ENCODE measurements at regions not wholly inside any gene's neighbourhood (a gene's known extent, or its start where the extent isn't known, plus 50 kb on each side); places are given as distances from the start of the nearest gene placed in this dataset.

DNA sequence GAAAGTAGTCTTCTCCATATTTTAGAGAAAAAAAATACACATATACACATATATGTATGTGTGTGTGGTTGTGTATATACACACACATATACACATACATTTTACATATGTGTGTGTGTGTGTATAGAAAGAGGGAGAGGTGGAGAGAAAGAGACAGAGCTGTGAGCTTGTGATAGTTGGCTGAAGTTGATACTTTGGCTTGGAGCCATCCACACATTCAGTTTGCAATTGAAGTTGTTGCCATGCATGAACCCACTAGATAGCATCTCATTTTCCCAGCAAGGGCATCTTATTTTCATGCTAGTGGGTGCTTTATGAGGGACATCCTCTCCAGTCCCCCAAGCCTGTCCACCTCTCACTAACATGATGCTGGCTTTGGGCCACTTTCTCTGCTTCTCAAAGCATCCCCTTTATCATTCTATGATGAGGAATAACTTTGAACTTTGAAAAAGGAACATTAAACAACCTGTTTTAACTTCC, 228.6 kb downstream of the ZNF621 start:
- ATAC-seq (no peak), FAIRE-seq (no peak), DNase-seq (ENCODE audit: extremely low read depth in 1 of 4, low spot score in 3 of 4) (no peak)
- no peaks in the 10 kb centered on the region for H3K4me1 ChIP-seq (replicated peaks in 1 of 2; ENCODE audit: control insufficient read depth in 2 of 2, insufficient read depth in 2 of 2, low read length in 2 of 2)
- H3K27ac ChIP-seq (ENCODE audit: extremely low read depth, low read depth, low read length), result no peak overlapping the region
- H3K4me2 ChIP-seq (ENCODE audit: insufficient read depth, low read length), result no peak overlapping the region
- in situ Hi-C loops (cut with MboI) (no loop called here), intact Hi-C loops (cut with micrococcal nuclease) (no loop called here)
- H3K4me3 ChIP-seq, result no peak overlapping the region
- POLR2A ChIA-PET, result no interaction called here
- H3K9me1 ChIP-seq (ENCODE audit: control insufficient read depth, insufficient read depth, low read length), result no peaks in the 10 kb centered on the region
- CTCF ChIA-PET (ENCODE audit: low intra/inter-chr PET ratio), result no interaction called here
- no TSS peak for BruUV-seq (replicated peaks)
- no peaks in the 10 kb centered on the region for H4K20me1 ChIP-seq (replicated peaks; ENCODE audit: control insufficient read depth, insufficient read depth, low read length)
- H3K9me3 ChIP-seq (replicated peaks; ENCODE audit: control insufficient read depth, insufficient read depth, low read depth, low read length), result no peaks in the 10 kb centered on the region
- no peak overlapping the region for H2AFZ ChIP-seq (ENCODE audit: low read depth, low read length)
- no peak overlapping the region for H3K9ac ChIP-seq (ENCODE audit: insufficient read depth in 1 of 2, low read depth in 2 of 2, low read length in 2 of 2)
- no peaks in the 10 kb centered on the region for H3K79me2 ChIP-seq (ENCODE audit: control insufficient read depth, insufficient read depth, low read length)
- TF ChIP-seq ZNF174 (CRISPR knock-in tag; IDR thresholded peaks at IDR 0.05), result no peak
- TF ChIP-seq STAG1 (CRISPR knock-in tag; IDR thresholded peaks at IDR 0.05; ENCODE audit: borderline replicate concordance), result no peak
- TF ChIP-seq SMARCC2 (IDR thresholded peaks at IDR 0.05; ENCODE audit: low read depth), result no peak
- H3K36me3 ChIP-seq (ENCODE audit: control insufficient read depth, insufficient read depth, low read length), result no peaks in the 10 kb centered on the region
- peaks cover 0 to 12% of the 10 kb centered on the region in 2 experiments; a peak in 1 of 5 replicates for H3K27me3 ChIP-seq (ENCODE audit: control insufficient read depth in 2 of 2, insufficient read depth in 2 of 2, low read length in 2 of 2)

DNA sequence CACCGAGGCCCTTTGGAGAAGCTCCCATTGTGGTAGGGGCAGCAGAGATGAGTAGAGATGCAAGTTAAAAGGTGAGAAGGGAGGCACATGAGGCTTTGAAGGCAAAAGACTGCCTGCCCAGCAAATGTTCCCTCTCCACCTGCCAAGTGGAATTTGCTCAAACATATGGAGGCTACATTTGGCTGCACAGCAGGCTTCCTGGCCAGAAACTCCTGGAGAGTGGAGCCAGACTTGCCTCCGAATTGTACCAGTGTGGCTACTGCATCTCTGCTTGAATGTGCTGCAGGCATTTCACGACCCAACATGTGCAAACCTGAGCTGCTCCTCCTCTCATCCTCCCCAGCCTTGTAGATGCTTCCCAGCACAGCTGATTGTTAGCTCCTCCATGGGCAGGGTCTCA, 229.2 kb downstream of the ZNF621 start:
- Histone ChIP-seq H3K9me1 (ENCODE audit: control insufficient read depth, insufficient read depth, low read length) (no peaks in the 10 kb centered on the region), H3K9me3 (replicated peaks; ENCODE audit: control insufficient read depth, insufficient read depth, low read depth, low read length) (no peaks in the 10 kb centered on the region), H3K79me2 (ENCODE audit: control insufficient read depth, insufficient read depth, low read length) (no peaks in the 10 kb centered on the region), H3K27ac (ENCODE audit: extremely low read depth, low read depth, low read length) (no peak overlapping the region), H2AFZ (ENCODE audit: low read depth, low read length) (no peak overlapping the region), H3K4me3 (no peak overlapping the region), H3K4me1 (replicated peaks in 1 of 2; ENCODE audit: control insufficient read depth in 2 of 2, insufficient read depth in 2 of 2, low read length in 2 of 2) (no peaks in the 10 kb centered on the region), H3K9ac (ENCODE audit: insufficient read depth in 1 of 2, low read depth in 2 of 2, low read length in 2 of 2) (no peak overlapping the region), H3K36me3 (ENCODE audit: control insufficient read depth, insufficient read depth, low read length) (no peaks in the 10 kb centered on the region), H3K27me3 (ENCODE audit: control insufficient read depth in 2 of 2, insufficient read depth in 2 of 2, low read length in 2 of 2) (peaks cover 0 to 12% of the 10 kb centered on the region in 2 experiments; a peak in 1 of 5 replicates), H4K20me1 (replicated peaks; ENCODE audit: control insufficient read depth, insufficient read depth, low read length) (no peaks in the 10 kb centered on the region), H3K4me2 (ENCODE audit: insufficient read depth, low read length) (no peak overlapping the region)
- intact Hi-C loops (cut with micrococcal nuclease), result no loop called here
- ATAC-seq (no peak), DNase-seq (ENCODE audit: extremely low read depth in 1 of 4, low spot score in 3 of 4) (no peak), FAIRE-seq (no peak)
- CTCF ChIA-PET (ENCODE audit: low intra/inter-chr PET ratio), result no interaction called here
- WGBS (ENCODE audit: insufficient coverage, low coverage, missing lambda C conversion rate), result 3% methylated on average over 3 of the region's 3 CpGs
- POLR2A ChIA-PET, result no interaction called here
- in situ Hi-C loops (cut with MboI), result no loop called here
- no TSS peak for BruUV-seq (replicated peaks)
- TF ChIP-seq ZBTB7A (IDR thresholded peaks at IDR 0.05; ENCODE audit: borderline replicate concordance, control insufficient read depth, low read depth, low read length) (no peak), ZNF253 (CRISPR knock-in tag; conservative IDR thresholded peaks at IDR 0.05) (no peak), CHD1 (IDR thresholded peaks at IDR 0.05; ENCODE audit: low read length) (no peak), CAMTA2 (CRISPR knock-in tag; conservative IDR thresholded peaks at IDR 0.05) (no peak), ETS2 (tag; IDR thresholded peaks at IDR 0.05; ENCODE audit: borderline replicate concordance, poor library complexity, severe bottlenecking) (no peak), L3MBTL2 (IDR thresholded peaks at IDR 0.05) (no peak), MIER1 (IDR thresholded peaks at IDR 0.05; ENCODE audit: low read depth) (no peak)
- TF ChIP-seq, protein P1, sequence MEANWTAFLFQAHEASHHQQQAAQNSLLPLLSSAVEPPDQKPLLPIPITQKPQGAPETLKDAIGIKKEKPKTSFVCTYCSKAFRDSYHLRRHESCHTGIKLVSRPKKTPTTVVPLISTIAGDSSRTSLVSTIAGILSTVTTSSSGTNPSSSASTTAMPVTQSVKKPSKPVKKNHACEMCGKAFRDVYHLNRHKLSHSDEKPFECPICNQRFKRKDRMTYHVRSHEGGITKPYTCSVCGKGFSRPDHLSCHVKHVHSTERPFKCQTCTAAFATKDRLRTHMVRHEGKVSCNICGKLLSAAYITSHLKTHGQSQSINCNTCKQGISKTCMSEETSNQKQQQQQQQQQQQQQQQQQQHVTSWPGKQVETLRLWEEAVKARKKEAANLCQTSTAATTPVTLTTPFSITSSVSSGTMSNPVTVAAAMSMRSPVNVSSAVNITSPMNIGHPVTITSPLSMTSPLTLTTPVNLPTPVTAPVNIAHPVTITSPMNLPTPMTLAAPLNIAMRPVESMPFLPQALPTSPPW (CRISPR knock-in tag; IDR thresholded peaks at IDR 0.05), result no peak
- TF ChIP-seq, protein P2, sequence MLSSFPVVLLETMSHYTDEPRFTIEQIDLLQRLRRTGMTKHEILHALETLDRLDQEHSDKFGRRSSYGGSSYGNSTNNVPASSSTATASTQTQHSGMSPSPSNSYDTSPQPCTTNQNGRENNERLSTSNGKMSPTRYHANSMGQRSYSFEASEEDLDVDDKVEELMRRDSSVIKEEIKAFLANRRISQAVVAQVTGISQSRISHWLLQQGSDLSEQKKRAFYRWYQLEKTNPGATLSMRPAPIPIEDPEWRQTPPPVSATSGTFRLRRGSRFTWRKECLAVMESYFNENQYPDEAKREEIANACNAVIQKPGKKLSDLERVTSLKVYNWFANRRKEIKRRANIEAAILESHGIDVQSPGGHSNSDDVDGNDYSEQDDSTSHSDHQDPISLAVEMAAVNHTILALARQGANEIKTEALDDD (IDR thresholded peaks at IDR 0.05), result no peak
- TF ChIP-seq, protein P3, sequence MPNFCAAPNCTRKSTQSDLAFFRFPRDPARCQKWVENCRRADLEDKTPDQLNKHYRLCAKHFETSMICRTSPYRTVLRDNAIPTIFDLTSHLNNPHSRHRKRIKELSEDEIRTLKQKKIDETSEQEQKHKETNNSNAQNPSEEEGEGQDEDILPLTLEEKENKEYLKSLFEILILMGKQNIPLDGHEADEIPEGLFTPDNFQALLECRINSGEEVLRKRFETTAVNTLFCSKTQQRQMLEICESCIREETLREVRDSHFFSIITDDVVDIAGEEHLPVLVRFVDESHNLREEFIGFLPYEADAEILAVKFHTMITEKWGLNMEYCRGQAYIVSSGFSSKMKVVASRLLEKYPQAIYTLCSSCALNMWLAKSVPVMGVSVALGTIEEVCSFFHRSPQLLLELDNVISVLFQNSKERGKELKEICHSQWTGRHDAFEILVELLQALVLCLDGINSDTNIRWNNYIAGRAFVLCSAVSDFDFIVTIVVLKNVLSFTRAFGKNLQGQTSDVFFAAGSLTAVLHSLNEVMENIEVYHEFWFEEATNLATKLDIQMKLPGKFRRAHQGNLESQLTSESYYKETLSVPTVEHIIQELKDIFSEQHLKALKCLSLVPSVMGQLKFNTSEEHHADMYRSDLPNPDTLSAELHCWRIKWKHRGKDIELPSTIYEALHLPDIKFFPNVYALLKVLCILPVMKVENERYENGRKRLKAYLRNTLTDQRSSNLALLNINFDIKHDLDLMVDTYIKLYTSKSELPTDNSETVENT (CRISPR knock-in tag; IDR thresholded peaks at IDR 0.05), result no peak
